Activated naive CD8-positive, alpha-beta T cell treated with anti-CD3 and anti-CD28 coated beads for 36 hours (primary cell): ENCODE measurements at regions not wholly inside any gene's neighbourhood (a gene's known extent, or its start where the extent isn't known, plus 50 kb on each side); places are given as distances from the start of the nearest gene placed in this dataset.
"Not testable (repeated sequence)": the region's sequence is repeated elsewhere in the genome, so short reads cannot be mapped to it uniquely, and the experiment has no call there.

ENCODE experiments used
- DNase-seq: peaks from one replicate; pipeline ENCODE4 v3.0.0; 2021
- H3K27ac Mint-ChIP-seq: one replicate; pipeline ENCODE4 v1.8.0; 2022; ENCODE audit warnings: mild to moderate bottlenecking, moderate library complexity, mixed read lengths
- H3K27me3 Mint-ChIP-seq: one replicate; pipeline ENCODE4 v1.8.0; 2022; ENCODE audit warnings: mild to moderate bottlenecking, mixed read lengths
- H3K36me3 Mint-ChIP-seq: one replicate; pipeline ENCODE4 v1.8.0; 2021; ENCODE audit warnings: mild to moderate bottlenecking, mixed read lengths
- H3K4me1 Mint-ChIP-seq: one replicate; pipeline ENCODE4 v1.8.0; 2021; ENCODE audit warnings: mixed read lengths
- H3K4me3 Mint-ChIP-seq: one replicate; pipeline ENCODE4 v1.8.0; 2022; ENCODE audit warnings: mild to moderate bottlenecking, moderate library complexity, mixed read lengths
- H3K9me3 Mint-ChIP-seq: one replicate; pipeline ENCODE4 v1.8.0; 2022; ENCODE audit warnings: mixed read lengths

DNA sequence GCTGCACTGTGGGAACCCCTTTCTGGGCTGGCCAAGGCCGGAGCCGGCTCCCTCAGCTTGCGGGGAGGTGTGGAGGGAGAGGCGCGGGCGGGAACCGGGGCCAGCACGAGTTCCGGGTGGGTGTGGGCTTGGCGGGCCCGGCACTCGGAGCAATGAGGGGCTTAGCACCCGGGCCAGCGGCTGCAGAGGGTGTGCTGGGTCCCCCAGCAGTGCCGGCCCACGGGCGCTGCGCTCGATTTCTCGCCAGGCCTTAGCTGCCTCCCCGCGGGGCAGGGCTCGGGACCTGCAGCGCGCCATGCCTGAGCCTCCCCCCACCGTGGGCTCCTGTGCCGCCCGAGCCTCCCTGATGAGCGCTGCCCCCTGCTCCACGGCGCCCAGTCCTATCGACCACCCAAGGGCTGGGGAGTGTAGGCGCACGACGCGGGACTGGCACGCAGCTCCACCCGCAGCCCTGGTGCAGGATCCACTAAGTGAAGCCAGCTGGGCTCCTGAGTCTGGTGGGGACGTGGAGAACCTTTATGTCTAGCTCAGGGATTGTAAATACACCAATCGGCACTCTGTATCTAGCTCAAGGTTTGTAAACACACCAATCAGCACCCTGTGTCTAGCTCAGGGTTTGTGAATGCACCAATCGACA is 180.8 kb upstream of the OTX2 start:
- not testable (repeated sequence) for DNase-seq, H3K4me1 Mint-ChIP-seq, H3K36me3 Mint-ChIP-seq, H3K4me3 Mint-ChIP-seq, H3K9me3 Mint-ChIP-seq, H3K27ac Mint-ChIP-seq, H3K27me3 Mint-ChIP-seq

DNA sequence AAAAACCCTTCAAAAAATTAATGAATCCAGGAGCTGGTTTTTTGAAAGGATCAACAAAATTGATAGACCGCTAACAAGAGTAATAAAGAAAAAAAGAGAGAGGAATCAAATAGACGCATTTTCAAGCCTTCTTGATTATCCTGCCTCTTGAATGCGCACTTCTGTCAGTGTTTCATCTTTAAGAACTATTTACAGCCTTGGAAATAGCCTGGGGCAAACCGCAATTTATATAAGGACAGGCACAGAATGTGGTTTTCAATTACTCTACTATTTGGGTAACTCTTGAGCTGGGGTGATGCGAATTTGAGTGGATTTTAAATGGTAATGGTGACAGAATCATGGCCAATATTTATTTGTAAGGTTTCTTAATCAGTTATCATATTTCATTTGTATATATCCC is 179.1 kb upstream of the OTX2 start:
- no peaks in the 10 kb centered on the region for H3K9me3 Mint-ChIP-seq
- H3K4me1 Mint-ChIP-seq, result no peaks in the 10 kb centered on the region
- H3K4me3 Mint-ChIP-seq, result no peak overlapping the region
- no peaks in the 10 kb centered on the region for H3K36me3 Mint-ChIP-seq
- no peak overlapping the region for H3K27ac Mint-ChIP-seq
- no peaks in the 10 kb centered on the region for H3K27me3 Mint-ChIP-seq
- no peak for DNase-seq

DNA sequence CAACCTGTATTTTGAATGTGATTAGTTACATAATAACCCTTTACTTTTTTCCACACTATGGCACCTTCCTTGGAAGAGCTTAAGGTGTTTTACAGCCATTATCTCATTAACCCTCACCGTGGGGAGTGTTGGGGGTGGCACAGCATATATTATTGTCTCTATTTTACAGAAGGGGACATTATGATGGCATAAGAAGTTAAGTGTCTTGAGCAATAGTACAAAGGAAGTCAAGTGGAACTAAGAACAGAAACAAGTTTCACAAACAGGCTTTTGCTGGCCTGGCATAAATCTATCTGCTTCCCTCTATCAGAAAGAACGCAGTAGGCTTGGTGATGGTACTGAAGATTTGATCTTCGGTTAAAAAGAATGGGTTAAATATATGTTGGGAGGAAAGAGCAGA is 169.7 kb upstream of the OTX2 start:
- H3K36me3 Mint-ChIP-seq, result no peaks in the 10 kb centered on the region
- H3K27me3 Mint-ChIP-seq, result no peaks in the 10 kb centered on the region
- H3K27ac Mint-ChIP-seq, result no peak overlapping the region
- no peak overlapping the region for H3K4me3 Mint-ChIP-seq
- no peak for DNase-seq
- H3K4me1 Mint-ChIP-seq, result no peaks in the 10 kb centered on the region
- no peaks in the 10 kb centered on the region for H3K9me3 Mint-ChIP-seq

DNA sequence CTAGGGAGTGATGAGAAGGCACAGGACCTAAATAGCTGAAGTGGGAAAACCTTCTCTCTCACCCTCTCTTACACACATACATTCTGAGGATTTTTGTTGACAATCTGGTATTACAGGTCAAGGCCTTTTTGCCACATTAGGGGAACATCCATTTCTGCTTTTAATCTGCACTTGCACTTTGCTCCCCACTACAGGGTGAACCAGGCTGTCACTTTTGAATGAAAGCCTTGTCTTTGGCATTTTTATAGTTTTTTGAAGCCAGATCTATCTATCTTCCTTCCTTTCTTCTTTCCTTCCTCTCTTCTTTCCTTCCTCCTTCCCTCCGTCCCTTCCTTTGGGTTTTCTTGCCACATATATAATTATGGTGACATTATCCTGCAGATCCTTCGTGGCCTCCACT is 165.9 kb upstream of the OTX2 start:
- Mint-ChIP-seq H3K4me1 (no peaks in the 10 kb centered on the region), H3K36me3 (no peaks in the 10 kb centered on the region), H3K9me3 (no peaks in the 10 kb centered on the region), H3K27me3 (no peaks in the 10 kb centered on the region), H3K4me3 (no peak overlapping the region), H3K27ac (no peak overlapping the region)
- DNase-seq, result no peak

DNA sequence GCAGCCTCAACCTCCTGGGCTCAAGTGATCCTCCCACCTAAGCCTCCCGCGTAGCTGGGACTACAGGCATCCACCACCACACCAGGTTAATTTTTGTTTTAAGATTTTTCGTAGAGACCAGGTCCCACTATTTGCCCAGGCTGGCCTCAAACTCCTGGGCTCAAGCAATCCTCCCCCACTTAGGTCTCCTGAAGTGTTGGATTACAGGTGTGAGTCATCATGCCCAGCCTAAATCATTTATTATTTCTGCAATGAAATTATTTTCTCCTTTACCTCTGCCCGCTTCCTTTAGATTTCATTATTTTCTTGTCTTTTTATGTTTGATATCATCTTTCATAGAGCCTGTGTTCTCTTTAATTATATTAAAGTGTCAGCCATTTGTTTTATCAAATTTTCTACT is 165.2 kb upstream of the OTX2 start:
- Mint-ChIP-seq H3K4me1 (no peaks in the 10 kb centered on the region), H3K9me3 (no peaks in the 10 kb centered on the region), H3K27me3 (no peaks in the 10 kb centered on the region), H3K4me3 (no peak overlapping the region), H3K27ac (no peak overlapping the region), H3K36me3 (no peaks in the 10 kb centered on the region)
- no peak for DNase-seq

DNA sequence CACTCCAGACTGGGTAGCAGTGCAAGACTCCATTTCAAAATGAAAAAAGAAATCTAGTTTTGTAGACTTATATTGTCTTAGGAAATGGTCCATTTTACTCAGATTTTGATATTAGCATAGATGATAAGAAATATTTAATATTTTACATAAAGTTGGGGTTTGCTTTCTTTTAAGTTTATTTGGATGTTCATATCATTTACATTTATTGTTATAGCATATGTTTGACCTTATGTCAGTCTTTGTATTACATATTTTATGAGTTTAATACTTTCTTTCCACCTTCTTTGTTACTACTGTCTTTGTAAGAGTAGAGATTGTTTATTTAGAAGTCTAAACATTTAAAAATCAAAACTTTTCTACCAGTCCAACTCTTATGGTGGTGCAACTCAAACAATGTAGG is 162.7 kb upstream of the OTX2 start:
- H3K27ac Mint-ChIP-seq, result no peak overlapping the region

DNA sequence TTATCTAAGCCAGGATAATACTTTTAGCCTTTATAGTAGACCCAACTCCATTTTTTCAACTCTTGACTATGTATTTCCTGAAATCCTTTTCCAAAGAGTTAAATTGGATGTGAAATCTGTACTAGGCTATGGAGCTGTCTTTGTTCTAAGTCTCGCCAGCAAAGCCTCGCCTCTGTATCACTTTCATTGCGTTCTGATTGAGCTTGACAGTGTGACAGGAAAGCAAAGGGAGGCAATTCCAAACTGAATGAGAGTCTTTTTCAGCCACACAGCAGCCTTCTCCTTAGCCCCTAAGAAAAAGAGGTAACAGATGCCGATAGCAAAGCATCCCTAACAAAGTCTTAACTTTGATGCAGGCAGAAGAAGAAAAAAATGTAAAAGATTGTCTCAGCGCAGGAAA is 154.6 kb upstream of the OTX2 start:
- H3K36me3 Mint-ChIP-seq, result no peaks in the 10 kb centered on the region
- H3K9me3 Mint-ChIP-seq, result no peaks in the 10 kb centered on the region
- H3K4me3 Mint-ChIP-seq, result no peak overlapping the region
- peaks cover 3% of the 10 kb centered on the region for H3K27me3 Mint-ChIP-seq
- DNase-seq, result no peak
- no peak overlapping the region for H3K27ac Mint-ChIP-seq
- no peaks in the 10 kb centered on the region for H3K4me1 Mint-ChIP-seq

More for the DNA sequence above, 162.7 kb upstream of the OTX2 start:
- no peak for DNase-seq
- Mint-ChIP-seq H3K36me3 (no peaks in the 10 kb centered on the region), H3K4me1 (no peaks in the 10 kb centered on the region), H3K9me3 (no peaks in the 10 kb centered on the region), H3K27me3 (no peaks in the 10 kb centered on the region), H3K4me3 (no peak overlapping the region)

DNA sequence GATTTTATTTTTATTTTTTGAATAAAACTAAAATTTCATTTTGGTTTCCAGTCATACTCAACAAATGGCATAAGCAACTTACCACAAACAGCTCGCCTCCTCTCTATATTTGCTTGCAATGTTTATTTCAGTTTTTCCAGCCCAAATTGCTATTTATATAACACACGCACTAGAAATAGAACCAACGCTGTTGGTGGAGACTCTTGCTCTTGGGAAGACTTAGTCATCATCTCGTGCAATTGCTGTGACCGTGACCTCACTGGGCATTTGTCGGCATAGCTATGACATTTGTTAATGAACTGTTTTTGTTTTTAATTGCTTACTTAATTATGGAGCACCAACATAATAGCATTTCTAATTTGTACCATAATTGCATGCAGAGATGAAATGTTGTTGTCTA is 153.1 kb upstream of the OTX2 start:
- Mint-ChIP-seq H3K4me3 (no peak overlapping the region), H3K36me3 (no peaks in the 10 kb centered on the region), H3K27ac (no peak overlapping the region), H3K9me3 (no peaks in the 10 kb centered on the region), H3K27me3 (peaks cover 10% of the 10 kb centered on the region), H3K4me1 (no peaks in the 10 kb centered on the region)
- DNase-seq, result no peak

DNA sequence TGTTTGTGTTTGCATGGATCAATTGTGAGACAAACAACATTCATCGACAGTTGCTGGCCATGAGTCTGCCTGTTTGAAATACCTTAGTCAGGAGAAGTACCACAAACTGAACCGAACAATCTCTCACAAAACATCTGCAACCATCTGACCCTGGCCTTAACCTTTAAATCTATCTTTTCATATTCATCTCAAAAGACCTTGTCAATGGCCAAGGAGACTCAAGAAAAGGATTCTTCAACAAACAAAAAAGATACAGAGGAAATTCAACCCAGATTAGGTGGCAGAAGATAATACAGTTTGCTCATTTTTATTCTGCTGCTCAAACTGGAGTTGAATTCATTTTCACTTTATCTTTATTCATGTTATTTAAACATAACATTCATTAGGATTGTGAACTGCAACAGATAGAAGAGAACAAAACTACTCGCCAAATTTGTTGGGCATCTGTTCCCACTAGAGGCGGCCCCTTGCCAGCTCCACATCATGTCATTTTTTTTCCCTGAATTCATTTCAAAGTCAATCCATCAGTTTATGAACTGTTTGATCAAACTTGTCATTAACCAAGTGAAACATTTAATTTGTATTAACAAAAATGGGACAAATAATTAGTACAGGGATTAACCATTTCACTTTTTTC is 152.3 kb upstream of the OTX2 start:
- H3K4me1 Mint-ChIP-seq, result no peaks in the 10 kb centered on the region

DNA sequence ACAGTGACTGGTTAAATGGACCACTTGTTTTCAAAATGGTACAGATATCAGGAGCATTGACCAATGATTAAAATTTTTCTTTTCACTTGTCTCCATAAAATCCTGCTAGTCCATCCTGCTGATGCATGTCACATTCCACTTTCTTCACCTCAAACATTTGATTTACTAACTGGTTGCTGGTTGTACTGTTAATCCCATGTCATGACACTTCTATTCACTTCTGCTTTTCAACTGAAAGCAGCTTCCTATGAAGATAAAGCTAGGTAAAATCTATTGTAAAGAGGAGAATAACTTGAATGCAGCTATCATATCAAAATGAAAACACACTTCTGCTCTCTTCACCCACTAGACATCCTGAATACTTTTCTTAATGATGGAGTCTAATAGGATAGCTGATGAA is 149.6 kb upstream of the OTX2 start:
- Mint-ChIP-seq H3K27me3 (peaks cover 15% of the 10 kb centered on the region), H3K36me3 (no peaks in the 10 kb centered on the region), H3K4me3 (no peak overlapping the region), H3K4me1 (no peaks in the 10 kb centered on the region), H3K9me3 (no peaks in the 10 kb centered on the region), H3K27ac (no peak overlapping the region)
- DNase-seq, result no peak

More for the DNA sequence above, 152.3 kb upstream of the OTX2 start:
- Mint-ChIP-seq H3K36me3 (no peaks in the 10 kb centered on the region), H3K9me3 (no peaks in the 10 kb centered on the region), H3K4me3 (no peak overlapping the region), H3K27me3 (peaks cover 15% of the 10 kb centered on the region), H3K27ac (no peak overlapping the region)
- DNase-seq, result no peak

DNA sequence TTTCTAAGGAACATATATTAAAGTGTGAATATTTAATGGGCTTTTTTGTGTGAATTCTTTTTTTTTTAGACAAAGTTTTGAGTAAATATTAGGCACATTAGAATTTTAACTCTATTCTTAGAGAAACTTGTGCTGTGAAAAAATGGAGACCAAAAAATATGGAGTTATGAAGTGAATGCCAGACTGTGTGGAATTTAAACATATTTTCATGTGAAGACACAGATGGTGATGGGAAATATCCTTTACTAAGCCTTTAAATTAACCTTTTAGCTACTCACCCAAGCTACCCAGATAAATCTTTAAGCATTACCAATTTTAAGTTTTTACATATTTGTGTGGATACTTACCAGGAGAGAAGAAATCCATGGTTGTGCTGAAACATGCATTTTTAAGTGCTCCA is 148.8 kb upstream of the OTX2 start:
- peaks cover 15% of the 10 kb centered on the region for H3K27me3 Mint-ChIP-seq
- H3K27ac Mint-ChIP-seq, result no peak overlapping the region
- no peaks in the 10 kb centered on the region for H3K4me1 Mint-ChIP-seq
- no peak for DNase-seq
- H3K36me3 Mint-ChIP-seq, result no peaks in the 10 kb centered on the region
- H3K9me3 Mint-ChIP-seq, result no peaks in the 10 kb centered on the region
- H3K4me3 Mint-ChIP-seq, result no peak overlapping the region

DNA sequence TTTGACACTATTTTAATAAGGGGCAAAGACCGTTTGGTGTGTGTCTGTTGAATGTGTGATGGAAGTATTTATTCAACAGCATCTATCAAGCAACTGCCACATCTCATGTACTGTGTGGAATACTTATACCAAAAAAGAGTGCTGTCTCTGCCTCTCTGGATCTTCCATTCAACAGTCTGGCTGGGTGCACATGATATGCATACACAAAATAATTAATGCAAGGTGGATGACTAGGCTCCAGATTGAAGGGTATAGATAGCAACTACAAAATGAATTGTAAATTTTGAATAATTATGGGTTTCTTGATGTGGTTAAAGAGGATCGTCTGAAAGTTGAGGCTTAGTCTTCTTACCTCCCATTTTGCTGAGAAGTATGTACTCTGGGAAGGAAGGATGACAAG is 145.9 kb upstream of the OTX2 start:
- Mint-ChIP-seq H3K36me3 (no peaks in the 10 kb centered on the region), H3K4me1 (no peaks in the 10 kb centered on the region), H3K9me3 (no peaks in the 10 kb centered on the region), H3K27ac (no peak overlapping the region), H3K4me3 (no peak overlapping the region), H3K27me3 (peaks cover 17% of the 10 kb centered on the region)
- DNase-seq, result no peak

DNA sequence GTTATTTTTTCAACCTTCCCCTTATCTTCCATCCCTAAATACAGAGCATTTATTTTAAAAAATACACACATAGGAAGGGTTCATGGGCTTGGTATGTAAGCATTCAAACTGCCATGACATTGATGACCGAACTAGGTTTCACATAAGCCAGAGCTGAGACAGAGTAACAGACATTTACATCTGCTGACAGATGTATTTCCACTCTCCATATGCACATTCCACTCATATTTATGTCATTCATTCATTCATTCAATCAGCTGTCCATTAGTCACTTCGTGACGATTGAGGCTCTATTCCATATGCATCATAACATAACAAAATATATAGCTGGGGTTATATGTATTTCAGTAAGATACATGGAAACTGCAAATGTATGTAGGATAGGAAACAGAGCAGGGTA is 145.5 kb upstream of the OTX2 start:
- H3K4me3 Mint-ChIP-seq, result no peak overlapping the region
- DNase-seq, result no peak
- no peaks in the 10 kb centered on the region for H3K4me1 Mint-ChIP-seq
- no peaks in the 10 kb centered on the region for H3K36me3 Mint-ChIP-seq
- H3K9me3 Mint-ChIP-seq, result no peaks in the 10 kb centered on the region
- H3K27ac Mint-ChIP-seq, result no peak overlapping the region
- peaks cover 17% of the 10 kb centered on the region for H3K27me3 Mint-ChIP-seq

DNA sequence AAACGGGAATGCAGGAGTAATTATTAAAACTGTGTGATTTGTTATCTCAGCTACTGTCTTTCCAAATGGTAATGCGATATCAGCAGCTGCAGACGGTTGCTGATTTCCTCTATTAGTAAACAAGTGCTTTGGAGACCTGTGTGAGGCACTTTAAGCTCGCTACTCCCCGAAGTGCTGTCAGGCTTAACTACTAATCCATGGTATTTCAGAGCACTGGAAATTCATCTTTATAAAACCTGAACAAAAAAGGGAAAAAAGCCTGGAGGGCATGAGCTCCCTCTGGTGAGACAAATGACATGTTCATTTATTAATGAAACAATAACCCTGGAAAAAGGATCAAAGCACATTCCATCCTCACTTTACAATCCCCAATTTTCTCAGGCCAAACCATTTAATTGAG is 143.6 kb upstream of the OTX2 start:
- no peaks in the 10 kb centered on the region for H3K9me3 Mint-ChIP-seq
- H3K36me3 Mint-ChIP-seq, result no peaks in the 10 kb centered on the region
- H3K27me3 Mint-ChIP-seq, result peaks cover 13% of the 10 kb centered on the region
- no peak for DNase-seq
- no peak overlapping the region for H3K27ac Mint-ChIP-seq
- no peak overlapping the region for H3K4me3 Mint-ChIP-seq
- no peaks in the 10 kb centered on the region for H3K4me1 Mint-ChIP-seq

DNA sequence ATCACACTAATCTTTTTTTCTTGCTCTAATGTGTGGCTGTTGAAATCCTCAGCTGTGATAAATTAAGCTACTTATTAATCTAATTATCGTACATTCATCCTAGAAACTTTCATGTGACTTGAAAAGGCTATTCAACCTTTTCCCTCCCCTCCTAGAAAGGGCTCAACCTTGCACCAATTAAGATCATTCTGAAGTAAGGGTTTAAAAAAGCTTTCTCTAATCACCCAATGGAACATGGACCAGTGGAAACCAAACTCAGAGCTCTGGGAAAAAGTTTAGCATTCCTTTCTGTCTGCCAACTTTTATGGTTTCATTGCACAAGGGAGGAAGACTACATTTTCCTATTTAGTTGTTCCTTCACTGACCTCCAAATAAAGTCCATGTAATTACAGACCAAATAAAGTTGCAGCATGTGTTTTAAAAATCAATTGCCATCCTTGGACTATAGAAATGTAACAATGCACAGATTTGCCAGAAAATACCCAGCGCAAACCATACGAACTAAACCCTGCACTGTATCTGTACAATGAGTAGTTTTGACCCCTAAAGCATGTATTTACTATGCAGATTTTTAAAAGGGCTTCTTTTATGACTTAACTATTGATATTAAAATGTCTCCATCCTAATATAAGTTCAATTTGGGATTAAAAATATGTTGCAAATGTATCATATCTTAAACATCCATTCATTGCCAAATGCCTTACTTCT is 142.6 kb upstream of the OTX2 start:
- H3K9me3 Mint-ChIP-seq, result no peaks in the 10 kb centered on the region
- H3K4me3 Mint-ChIP-seq, result no peak overlapping the region
- no peaks in the 10 kb centered on the region for H3K36me3 Mint-ChIP-seq
- no peak overlapping the region for H3K27ac Mint-ChIP-seq
- no peak for DNase-seq
- peaks cover 5% of the 10 kb centered on the region for H3K27me3 Mint-ChIP-seq
- H3K4me1 Mint-ChIP-seq, result no peaks in the 10 kb centered on the region

DNA sequence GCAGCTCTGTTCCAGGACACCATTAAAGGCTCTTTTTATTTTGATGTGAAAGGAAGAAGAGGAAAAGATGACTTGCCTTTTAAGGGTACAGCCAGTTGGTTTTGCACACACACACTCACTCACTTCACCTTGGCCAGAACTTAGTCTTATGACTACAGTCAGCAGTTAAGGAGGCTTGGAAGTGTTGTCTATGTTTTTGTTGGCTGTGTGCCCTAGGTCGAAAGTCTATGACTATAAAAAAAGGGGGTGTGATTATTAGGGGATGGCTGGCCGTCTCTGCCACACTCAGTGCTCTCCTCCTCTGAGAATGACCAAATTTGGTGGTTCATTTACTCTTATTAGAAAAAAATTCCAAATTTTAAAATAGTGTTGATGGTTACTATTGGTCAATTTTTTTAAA is 139.5 kb upstream of the OTX2 start:
- Mint-ChIP-seq H3K4me1 (no peaks in the 10 kb centered on the region), H3K27ac (no peak overlapping the region), H3K4me3 (no peak overlapping the region), H3K36me3 (no peaks in the 10 kb centered on the region), H3K27me3 (peaks cover 15% of the 10 kb centered on the region), H3K9me3 (no peaks in the 10 kb centered on the region)
- no peak for DNase-seq
